ENCODE measurements at regions not wholly inside any gene's neighbourhood (a gene's known extent, or its start where the extent isn't known, plus 50 kb on each side); places are given as distances from the start of the nearest gene placed in this dataset.

GRCh38 chr6:63098789-63099188 is 112.5 kb upstream of the FKBP1C start:
- TF ChIP-seq CTCF (IDR thresholded peaks at IDR 0.05; ENCODE audit: low read depth, low read length, missing input control) (no peak), NR2F2 (IDR thresholded peaks at IDR 0.05) (no peak), GABPA (IDR thresholded peaks at IDR 0.05 in 1 of 2, conservative IDR thresholded peaks at IDR 0.05 in 1 of 2) (no peak), YY1 (IDR thresholded peaks at IDR 0.05) (no peak), RAD21 (IDR thresholded peaks at IDR 0.05) (no peak), RXRA (IDR thresholded peaks at IDR 0.05) (no peak), FOXA1 (IDR thresholded peaks at IDR 0.05) (no peak), SP1 (IDR thresholded peaks at IDR 0.05) (no peak), EGR1 (IDR thresholded peaks at IDR 0.05; ENCODE audit: low read depth in 2 of 2) (no peak), ATF3 (IDR thresholded peaks at IDR 0.05) (no peak), ZBTB33 (IDR thresholded peaks at IDR 0.05) (no peak)
- TF ChIP-seq, protein P1, sequence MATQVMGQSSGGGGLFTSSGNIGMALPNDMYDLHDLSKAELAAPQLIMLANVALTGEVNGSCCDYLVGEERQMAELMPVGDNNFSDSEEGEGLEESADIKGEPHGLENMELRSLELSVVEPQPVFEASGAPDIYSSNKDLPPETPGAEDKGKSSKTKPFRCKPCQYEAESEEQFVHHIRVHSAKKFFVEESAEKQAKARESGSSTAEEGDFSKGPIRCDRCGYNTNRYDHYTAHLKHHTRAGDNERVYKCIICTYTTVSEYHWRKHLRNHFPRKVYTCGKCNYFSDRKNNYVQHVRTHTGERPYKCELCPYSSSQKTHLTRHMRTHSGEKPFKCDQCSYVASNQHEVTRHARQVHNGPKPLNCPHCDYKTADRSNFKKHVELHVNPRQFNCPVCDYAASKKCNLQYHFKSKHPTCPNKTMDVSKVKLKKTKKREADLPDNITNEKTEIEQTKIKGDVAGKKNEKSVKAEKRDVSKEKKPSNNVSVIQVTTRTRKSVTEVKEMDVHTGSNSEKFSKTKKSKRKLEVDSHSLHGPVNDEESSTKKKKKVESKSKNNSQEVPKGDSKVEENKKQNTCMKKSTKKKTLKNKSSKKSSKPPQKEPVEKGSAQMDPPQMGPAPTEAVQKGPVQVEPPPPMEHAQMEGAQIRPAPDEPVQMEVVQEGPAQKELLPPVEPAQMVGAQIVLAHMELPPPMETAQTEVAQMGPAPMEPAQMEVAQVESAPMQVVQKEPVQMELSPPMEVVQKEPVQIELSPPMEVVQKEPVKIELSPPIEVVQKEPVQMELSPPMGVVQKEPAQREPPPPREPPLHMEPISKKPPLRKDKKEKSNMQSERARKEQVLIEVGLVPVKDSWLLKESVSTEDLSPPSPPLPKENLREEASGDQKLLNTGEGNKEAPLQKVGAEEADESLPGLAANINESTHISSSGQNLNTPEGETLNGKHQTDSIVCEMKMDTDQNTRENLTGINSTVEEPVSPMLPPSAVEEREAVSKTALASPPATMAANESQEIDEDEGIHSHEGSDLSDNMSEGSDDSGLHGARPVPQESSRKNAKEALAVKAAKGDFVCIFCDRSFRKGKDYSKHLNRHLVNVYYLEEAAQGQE (IDR thresholded peaks at IDR 0.05): no peak
- TF ChIP-seq, protein P2, sequence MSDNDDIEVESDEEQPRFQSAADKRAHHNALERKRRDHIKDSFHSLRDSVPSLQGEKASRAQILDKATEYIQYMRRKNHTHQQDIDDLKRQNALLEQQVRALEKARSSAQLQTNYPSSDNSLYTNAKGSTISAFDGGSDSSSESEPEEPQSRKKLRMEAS (IDR thresholded peaks at IDR 0.05): no peak
